Testis (tissue), 2 donors: ENCODE measurements at regions not wholly inside any gene's neighbourhood (a gene's known extent, or its start where the extent isn't known, plus 50 kb on each side); places are given as distances from the start of the nearest gene placed in this dataset.

Experiments used
- DNase-seq: peaks from one replicate; pipeline ENCODE4 v3.0.0-alpha.2; 2019
- H3K27ac ChIP-seq, 2 donors: fragments of 200-600 bp; sonication (generic); one replicate each; pipeline ENCODE4 v1.5.1; 2019
- H3K27me3 ChIP-seq: fragments of 200-600 bp; sonication (generic); one replicate; pipeline ENCODE4 v1.5.1; 2019
- H3K36me3 ChIP-seq: fragments of 200-600 bp; sonication (generic); one replicate; pipeline ENCODE4 v1.5.1; 2017; ENCODE audit warnings: low read depth; ENCODE audit errors: missing control alignments
- H3K4me1 ChIP-seq: fragments of 200-600 bp; sonication (generic); one replicate; pipeline ENCODE4 v1.5.1; 2019
- H3K4me3 ChIP-seq, 2 donors: fragments of 200-600 bp; sonication (generic); one replicate each; pipeline ENCODE4 v1.5.1; 2017 to 2019
- H3K9me3 ChIP-seq: fragments of 200-600 bp; sonication (generic); one replicate; pipeline ENCODE4 v1.5.1; 2017
- CTCF ChIP-seq, 3 experiments: fragments of 450-650 bp in 2 of 3; fragments of 200-600 bp in 1 of 3; sonication (generic) in 1 of 3; IDR thresholded peaks; one replicate each; pipeline ENCODE4 v1.5.1; 2016 to 2019; ENCODE audit warnings: antibody characterized with exemption in 3 of 3, mild to moderate bottlenecking in 2 of 3, moderate library complexity in 1 of 3
- POLR2A ChIP-seq: fragments of 450-650 bp; IDR thresholded peaks from one replicate; pipeline ENCODE4 v1.6.1; 2017; ENCODE audit warnings: antibody characterized with exemption, mild to moderate bottlenecking, moderate library complexity
- WGBS, 2 donors: methylation state at CpG; one replicate each; pipeline ENCODE4 v1.1.5; 2018; 5-methylcytosine and 5-hydroxymethylcytosine counted together
- intact Hi-C: fragments of 100-400 bp; cut with DNase I; formaldehyde crosslinking; loops from one replicate; pipeline ENCODE4 v1.15.1; 2023; ENCODE audit warnings: low total_unique reads

GRCh38 chr22:47716890-47717615 lies 954.6 kb downstream of the TBC1D22A start:
- Histone ChIP-seq H3K4me3 (no peak overlapping the region), H3K36me3 (no peaks in the 10 kb centered on the region), H3K27me3 (no peaks in the 10 kb centered on the region), H3K4me1 (no peaks in the 10 kb centered on the region), H3K9me3 (no peaks in the 10 kb centered on the region), H3K27ac (no peak overlapping the region)
- DNase-seq = no peak
- intact Hi-C loops = no loop called here
- TF ChIP-seq CTCF (IDR thresholded peaks at IDR 0.05) (no peak), POLR2A (no peak)
- 80 to 84% methylated on average over 13 to 16 of the region's 16 CpGs for WGBS, 2 donors

GRCh38 chr22:47715866-47716578 lies 953.6 kb downstream of the TBC1D22A start:
- H3K9me3 ChIP-seq = no peaks in the 10 kb centered on the region
- H3K36me3 ChIP-seq = no peaks in the 10 kb centered on the region
- 87 to 90% methylated on average over 17 to 18 of the region's 18 CpGs for WGBS, 2 donors
- no peak for DNase-seq
- TF ChIP-seq POLR2A (no peak), CTCF (IDR thresholded peaks at IDR 0.05) (no peak)
- no peak overlapping the region for H3K27ac ChIP-seq
- no peaks in the 10 kb centered on the region for H3K27me3 ChIP-seq
- no peaks in the 10 kb centered on the region for H3K4me1 ChIP-seq
- no peak overlapping the region for H3K4me3 ChIP-seq
- intact Hi-C loops = no loop called here

- Histone ChIP-seq H3K9me3 (no peaks in the 10 kb centered on the region), H3K27ac (no peak overlapping the region), H3K4me1 (no peaks in the 10 kb centered on the region), H3K36me3 (no peaks in the 10 kb centered on the region), H3K27me3 (no peaks in the 10 kb centered on the region), H3K4me3 (no peak overlapping the region)
- no peak for TF ChIP-seq POLR2A
- TF ChIP-seq CTCF (IDR thresholded peaks at IDR 0.05) = no peak
- intact Hi-C loops = no loop called here
- DNase-seq = no peak
- 59 to 79% methylated on average over 10 of the region's 10 CpGs for WGBS, 2 donors
These were observed 951.5 kb downstream of the TBC1D22A start for GRCh38 chr22:47713941-47714340.

GRCh38 chr22:47710135-47710534 lies 947.7 kb downstream of the TBC1D22A start:
- Histone ChIP-seq H3K27ac (no peak overlapping the region), H3K36me3 (no peaks in the 10 kb centered on the region), H3K4me1 (no peaks in the 10 kb centered on the region), H3K9me3 (no peaks in the 10 kb centered on the region), H3K27me3 (no peaks in the 10 kb centered on the region), H3K4me3 (no peak overlapping the region)
- 79 to 88% methylated on average over 4 of the region's 4 CpGs for WGBS, 2 donors
- intact Hi-C loops = no loop called here
- DNase-seq = no peak
- no peak for TF ChIP-seq CTCF (IDR thresholded peaks at IDR 0.05)
- TF ChIP-seq POLR2A = no peak
